Pancreas (tissue), 10 donors: ENCODE measurements at regions not wholly inside any gene's neighbourhood (a gene's known extent, or its start where the extent isn't known, plus 50 kb on each side); places are given as distances from the start of the nearest gene placed in this dataset.

Source experiments
- ATAC-seq, 4 donors: fragments of 200-7000 bp; cut with Tn5 transposase; one replicate each; pipeline versions ENCODE4 v1.8.0 to v1.9.1; 2020; ENCODE audit warnings: mild to moderate bottlenecking in 4 of 4, moderate library complexity in 4 of 4
- DNase-seq, 6 donors: peaks; one replicate each; pipeline ENCODE4 v3.0.0-alpha.2; 2020
- FAIRE-seq: peaks from 2 replicates; lab custom pipeline; 2012; peaks lifted over from hg19 to GRCh38; lab: Jason Lieb, UNC
- H3K27ac ChIP-seq, 4 donors: fragments of 200-600 bp; sonication (generic); 1 replicate in 3 of 4; 2 replicates in 1 of 4; pipeline versions ENCODE4 v1.5.0 to v1.8.0; 2020
- H3K27me3 ChIP-seq, 4 donors: fragments of 200-600 bp; one replicate each; pipeline ENCODE4 v1.8.0; 2021
- H3K36me3 ChIP-seq, 3 donors: fragments of 200-600 bp; sonication (generic) in 1 of 3; one replicate each; pipeline versions ENCODE4 v1.5.0 to v1.8.0; 2020 to 2021
- H3K4me1 ChIP-seq, 3 donors: fragments of 200-600 bp; one replicate each; pipeline ENCODE4 v1.8.0; 2021
- H3K4me3 ChIP-seq, 4 donors: fragments of 200-600 bp; sonication (generic) in 2 of 4; one replicate each; pipeline versions ENCODE4 v1.5.0 to v1.8.0; 2020 to 2021
- H3K9me3 ChIP-seq, 4 donors: fragments of 200-600 bp; one replicate each; pipeline ENCODE4 v1.8.0; 2021
- CTCF ChIP-seq, 4 donors: fragments of 200-600 bp; sonication (generic) in 3 of 4; IDR thresholded peaks; one replicate each; pipeline versions ENCODE4 v1.5.0 to v1.8.0; 2021; ENCODE audit warnings: antibody characterized with exemption in 4 of 4
- WGBS, 2 donors: extraction: QIAGEN DNeasy Blood & Tissue Kit; methylation state at CpG; one replicate each; pipeline ENCODE4 v1.1.7; 2013; 5-methylcytosine and 5-hydroxymethylcytosine counted together
- intact Hi-C, 3 donors: fragments of 100-400 bp; cut with DNase I; formaldehyde crosslinking; loops; one replicate each; pipeline versions ENCODE4 v1.11.1 to v1.14.2; 2022
- donor health status: healthy with polysubstance abuse.
- donor health status: DM: no; HTN: no; CAD: no; lungs with moderate emphysema.
- donor health status: DM: no; HTN: no; CAD: no.
- donor health status: control.
- donor health status: control.
- donor health status: Bipolar disorder and iron deficiency.
- donor health status: DM: yes; HTN: yes; CAD: no.
- donor health status: DM: no; HTN: no; CAD: no.
- donor health status: DM: no; HTN: no; CAD: no.
- donor health status: DM: yes; HTN: yes; CAD: no.

- no peak overlapping the region for H3K27ac ChIP-seq
- TF ChIP-seq CTCF (IDR thresholded peaks at IDR 0.05) = no peak
- no peaks in the 10 kb centered on the region for H3K9me3 ChIP-seq
- H3K4me1 ChIP-seq = no peaks in the 10 kb centered on the region
- no peak for DNase-seq
- H3K36me3 ChIP-seq = no peaks in the 10 kb centered on the region
- no peak for ATAC-seq
- intact Hi-C loops = no loop called here
- H3K27me3 ChIP-seq = no peaks in the 10 kb centered on the region
- no peak overlapping the region for H3K4me3 ChIP-seq
- FAIRE-seq = no peak
- WGBS, 2 donors = 71 to 80% methylated on average over 2 of the region's 2 CpGs
Measured at GRCh38 chr5:122585371-122585770, 189.5 kb upstream of the SNX2 start.

- no peak overlapping the region for H3K4me3 ChIP-seq
- FAIRE-seq (no peak), DNase-seq (no peak), ATAC-seq (no peak)
- no peaks in the 10 kb centered on the region for H3K36me3 ChIP-seq
- no peaks in the 10 kb centered on the region for H3K9me3 ChIP-seq
- no peaks in the 10 kb centered on the region for H3K4me1 ChIP-seq
- H3K27ac ChIP-seq = no peak overlapping the region
- no peaks in the 10 kb centered on the region for H3K27me3 ChIP-seq
- TF ChIP-seq CTCF (IDR thresholded peaks at IDR 0.05) = no peak
- 73 to 81% methylated on average over 1 of the region's 1 CpG for WGBS, 2 donors
- intact Hi-C loops = no loop called here
Measured at GRCh38 chr5:122586351-122586750, 188.5 kb upstream of the SNX2 start.

GRCh38 chr5:122591828-122592227 is 183.1 kb upstream of the SNX2 start:
- Histone ChIP-seq H3K4me1 (no peaks in the 10 kb centered on the region), H3K9me3 (no peaks in the 10 kb centered on the region), H3K27ac (no peak overlapping the region), H3K36me3 (no peaks in the 10 kb centered on the region), H3K27me3 (no peaks in the 10 kb centered on the region), H3K4me3 (no peak overlapping the region)
- intact Hi-C loops = no loop called here
- WGBS, 2 donors = 74 to 78% methylated on average over 3 of the region's 3 CpGs
- ATAC-seq (no peak), FAIRE-seq (no peak), DNase-seq (no peak)
- TF ChIP-seq CTCF (IDR thresholded peaks at IDR 0.05) = no peak

- H3K36me3 ChIP-seq = no peaks in the 10 kb centered on the region
- FAIRE-seq (no peak), ATAC-seq (no peak), DNase-seq (no peak)
- intact Hi-C loops = no loop called here
- no peak overlapping the region for H3K27ac ChIP-seq
- H3K4me1 ChIP-seq = no peaks in the 10 kb centered on the region
- no peaks in the 10 kb centered on the region for H3K9me3 ChIP-seq
- no peaks in the 10 kb centered on the region for H3K27me3 ChIP-seq
- no peak overlapping the region for H3K4me3 ChIP-seq
- TF ChIP-seq CTCF (IDR thresholded peaks at IDR 0.05) = no peak
Measured at GRCh38 chr5:122599000-122599399, 175.9 kb upstream of the SNX2 start.

- TF ChIP-seq CTCF (IDR thresholded peaks at IDR 0.05) = no peak
- WGBS, 2 donors = 53 to 64% methylated on average over 1 of the region's 1 CpG
Measured at GRCh38 chr5:122600924-122601323, 174.0 kb upstream of the SNX2 start.

More at GRCh38 chr5:122600924-122601323, 174.0 kb upstream of the SNX2 start:
- FAIRE-seq (no peak), DNase-seq (no peak), ATAC-seq (no peak)
- H3K27ac ChIP-seq = no peak overlapping the region
- H3K4me3 ChIP-seq = no peak overlapping the region
- H3K4me1 ChIP-seq = no peaks in the 10 kb centered on the region
- H3K27me3 ChIP-seq = no peaks in the 10 kb centered on the region
- no peaks in the 10 kb centered on the region for H3K36me3 ChIP-seq
- H3K9me3 ChIP-seq = no peaks in the 10 kb centered on the region
- intact Hi-C loops = no loop called here
